Hematopoietic multipotent progenitor cell (in vitro differentiated cells): ENCODE measurements at regions not wholly inside any gene's neighbourhood (a gene's known extent, or its start where the extent isn't known, plus 50 kb on each side); places are given as distances from the start of the nearest gene placed in this dataset.
A peak's percentile ranks its signal among the peaks of the same experiment; 100 is the strongest.
"Not testable (repeated sequence)": the region's sequence is repeated elsewhere in the genome, so short reads cannot be mapped to it uniquely, and the experiment has no call there.

Experiments used
- DNase-seq, 3 donors: peaks; one replicate each; pipeline ENCODE4 v3.0.0-alpha.2; 2011 to 2015; ENCODE audit warnings: low read depth in 2 of 3, low spot score in 2 of 3

GRCh38 chrX:35221391-35221790 lies 278.8 kb downstream of the FAM47B start:
- not testable (repeated sequence) for DNase-seq

- no peak for DNase-seq
Measured at GRCh38 chrX:35244088-35244741, 301.6 kb downstream of the FAM47B start.

DNA sequence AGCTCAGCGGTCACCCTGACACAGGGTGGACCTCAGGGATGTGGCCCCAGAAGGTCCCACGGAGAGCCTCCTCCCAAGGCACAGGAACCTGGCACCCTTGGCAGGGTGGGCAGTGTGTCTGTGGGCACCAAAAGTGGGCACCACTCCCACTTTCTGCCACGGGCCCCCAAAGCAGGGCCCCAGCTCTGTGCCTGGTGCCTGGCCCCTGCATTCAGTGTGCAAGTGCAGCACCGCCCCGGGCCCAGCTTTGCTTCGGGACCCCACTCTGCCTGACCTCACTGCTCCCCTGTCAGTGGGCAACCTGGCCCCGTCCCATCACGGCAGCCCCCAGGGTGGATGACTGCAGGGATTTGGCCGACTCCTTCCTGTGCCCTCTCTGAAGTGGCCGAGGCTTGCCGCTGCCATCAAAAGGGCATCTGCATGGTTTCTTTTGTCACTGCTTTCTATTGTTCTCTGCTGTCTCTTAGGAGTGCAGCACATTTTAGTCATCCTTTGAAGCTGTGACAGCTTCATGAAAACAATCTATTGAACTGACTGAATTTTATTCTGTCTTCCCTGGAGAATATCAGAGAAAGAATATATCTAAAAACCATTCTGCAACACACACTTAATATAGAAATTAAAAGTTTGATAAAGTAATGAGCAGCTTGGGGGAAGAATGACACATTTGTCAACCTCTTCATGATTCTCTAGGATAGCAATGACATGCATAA lies 302.4 kb downstream of the FAM47B start:
- DNase-seq = no peak

DNA sequence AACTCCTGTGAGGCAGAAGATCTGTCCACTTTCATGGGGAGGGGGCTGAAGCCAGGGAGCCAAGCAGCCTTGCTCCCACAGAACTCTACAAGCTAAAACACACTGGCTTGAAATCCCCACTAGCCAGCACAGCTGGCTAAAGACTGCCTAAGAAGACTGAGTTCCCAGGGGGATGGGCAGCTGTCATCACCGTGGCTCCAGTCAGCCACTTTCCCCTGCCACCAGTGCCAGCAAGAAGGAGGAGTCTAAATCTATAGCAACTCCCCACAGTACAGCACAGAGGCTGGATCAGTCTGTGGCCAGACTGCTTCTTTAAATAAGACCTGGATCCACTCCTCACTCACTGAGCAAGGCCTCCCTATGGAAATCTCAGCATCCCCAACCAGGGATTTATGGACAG lies 308.6 kb downstream of the FAM47B start:
- DNase-seq = no peak

DNA sequence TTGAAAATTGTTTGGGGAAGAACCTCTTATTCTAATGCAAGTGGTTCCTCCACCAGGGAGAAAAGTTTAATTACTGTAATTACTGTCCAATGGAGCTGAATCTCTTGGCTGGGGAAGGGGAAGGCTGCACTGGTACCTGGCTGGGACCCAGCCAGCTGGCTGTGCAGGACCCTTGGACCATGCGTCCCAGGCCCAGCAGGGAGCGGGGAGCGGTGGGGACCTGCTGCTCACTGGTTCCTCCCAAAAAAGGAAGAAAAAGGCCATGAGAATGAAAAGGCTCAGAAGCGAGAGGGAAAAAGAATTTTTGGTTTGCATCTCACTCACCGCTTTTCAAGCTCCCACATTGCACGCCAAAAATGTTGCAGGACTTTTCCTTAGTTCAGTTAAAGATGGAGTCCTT lies 333.5 kb downstream of the FAM47B start:
- DNase-seq = no peak

DNA sequence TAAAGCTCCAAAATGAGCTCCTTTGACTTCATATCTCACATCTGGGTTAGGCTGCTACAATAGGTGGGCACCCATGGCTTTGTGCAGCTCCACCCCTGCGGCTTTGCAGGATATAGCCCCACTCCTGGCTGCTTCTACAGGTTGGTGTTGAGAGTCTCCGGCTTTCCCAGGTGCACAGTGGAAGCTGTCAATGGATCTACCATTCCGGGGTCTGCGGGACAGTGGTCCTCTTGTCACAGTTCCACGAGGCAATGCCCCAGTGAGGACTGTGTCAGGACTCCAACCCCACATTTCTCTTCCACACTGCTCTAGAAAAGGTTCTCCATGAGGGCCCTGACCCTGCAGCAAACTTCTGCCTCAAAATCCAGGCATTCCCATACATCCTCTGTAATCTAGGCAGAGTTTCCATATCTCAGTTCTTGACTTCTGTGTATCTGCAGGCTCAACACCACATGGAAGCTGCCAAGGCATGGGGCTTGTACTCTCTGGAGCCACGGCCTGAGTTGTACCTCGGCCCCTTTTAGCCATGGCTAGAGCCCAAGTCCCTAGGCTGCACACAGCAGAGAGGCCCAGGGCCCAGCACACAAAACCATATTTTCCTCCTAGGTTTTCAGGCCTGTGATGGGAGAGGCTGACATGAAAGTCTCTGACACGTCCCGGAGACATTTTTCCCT lies 342.8 kb downstream of the FAM47B start:
- DNase-seq = no peak

- DNase-seq = no peak
Measured at GRCh38 chrX:35288657-35289056, 346.1 kb downstream of the FAM47B start.

- DNase-seq = no peak
Measured at GRCh38 chrX:35289952-35290351, 347.4 kb downstream of the FAM47B start.

DNA sequence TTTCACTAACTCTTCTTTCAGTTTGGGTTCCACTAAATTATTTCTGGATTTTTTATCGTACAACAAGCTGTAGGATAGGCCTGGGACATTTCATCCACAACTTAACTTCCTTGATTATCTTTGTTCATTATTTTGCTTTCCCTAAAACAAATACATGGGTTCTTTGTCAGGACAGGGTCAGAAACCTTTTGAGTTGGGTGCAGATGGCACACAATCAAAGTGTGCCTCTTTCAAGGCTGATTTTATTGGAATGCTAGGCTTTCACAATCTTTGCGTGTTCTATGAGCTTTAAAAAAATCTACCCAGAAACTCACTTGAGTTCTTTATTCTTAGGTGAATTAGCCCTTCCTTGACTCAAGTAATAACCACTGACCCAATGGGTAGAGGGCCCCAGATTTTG lies 348.4 kb downstream of the FAM47B start:
- DNase-seq = no peak

DNA sequence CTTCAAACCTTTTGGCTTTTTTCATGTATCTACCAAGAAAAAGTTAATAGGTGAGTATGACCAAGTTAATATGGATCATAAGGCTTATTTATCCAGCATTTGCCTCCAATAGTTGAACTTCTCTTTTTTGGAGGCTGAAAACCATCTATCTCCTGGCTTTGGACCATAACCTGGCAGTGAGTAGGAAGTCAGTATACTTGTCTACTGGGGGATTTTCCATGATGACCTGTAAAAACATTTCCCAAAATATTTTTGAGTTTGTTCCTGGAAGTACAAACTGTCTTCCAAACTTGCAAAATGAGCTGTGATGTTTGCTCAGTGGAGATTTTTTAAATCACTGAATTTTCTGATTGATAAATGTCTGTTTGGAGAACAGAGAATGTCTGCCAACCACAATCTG lies 349.9 kb downstream of the FAM47B start:
- DNase-seq = no peak

DNA sequence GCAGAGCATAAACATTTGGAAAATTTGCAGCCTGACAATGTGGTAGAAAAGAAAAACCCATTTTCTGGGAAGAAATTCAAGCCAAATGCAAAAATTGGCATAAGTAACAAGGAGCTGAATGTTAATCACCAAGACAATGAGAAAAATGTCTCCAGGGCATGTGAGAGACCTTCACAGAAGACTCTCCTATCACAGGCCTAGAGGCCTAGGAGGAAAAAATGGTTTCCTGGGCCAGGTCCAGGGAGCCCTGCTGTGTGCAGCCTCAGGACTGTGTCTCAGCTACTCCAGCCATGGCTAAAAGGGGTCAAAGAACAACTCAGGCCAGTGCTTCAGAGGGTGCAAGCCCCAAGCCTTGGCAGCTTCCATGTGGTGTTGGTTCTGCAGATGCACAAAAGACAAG lies 362.4 kb downstream of the FAM47B start:
- DNase-seq = not testable (repeated sequence)

DNA sequence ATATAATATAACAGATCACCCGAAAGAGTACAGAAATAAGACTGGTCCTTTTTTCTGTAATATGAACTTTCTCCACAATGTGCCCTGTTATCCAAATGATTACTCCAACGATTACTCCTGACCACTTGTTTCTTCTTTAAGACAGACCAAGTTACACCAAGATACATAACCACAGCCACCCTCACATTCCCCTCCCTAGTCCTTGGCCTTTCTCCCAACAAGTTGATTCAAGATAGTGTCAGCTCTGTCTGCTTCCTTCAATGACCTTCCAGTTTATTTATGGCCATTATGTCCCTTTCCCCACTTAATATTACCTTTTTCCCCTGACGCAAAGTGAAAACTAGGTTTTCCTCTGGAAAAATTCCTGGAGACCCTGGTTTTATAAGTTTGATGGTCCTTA lies 397.2 kb downstream of the FAM47B start:
- DNase-seq = no peak

- no peak for DNase-seq
Measured at GRCh38 chrX:35340465-35340864, 397.9 kb downstream of the FAM47B start.

DNA sequence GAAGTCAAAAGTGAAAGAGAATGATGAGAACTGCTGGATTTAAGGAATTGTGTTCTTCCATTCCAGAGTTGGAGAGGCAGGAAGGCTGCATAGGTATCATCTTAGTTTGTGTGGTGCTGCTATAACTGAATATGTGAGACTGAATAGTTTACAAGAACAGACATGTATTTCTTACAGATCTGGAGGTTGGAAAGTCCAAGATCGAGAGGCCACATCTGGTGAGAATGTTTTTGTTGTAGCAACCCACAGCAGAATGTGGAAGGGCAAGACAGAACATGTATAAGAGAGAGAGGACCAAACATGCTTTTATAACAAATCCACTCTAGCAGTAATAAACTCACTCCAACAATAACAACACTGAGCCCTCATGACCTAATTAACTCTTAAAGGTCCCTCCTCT lies 408.6 kb downstream of the FAM47B start:
- DNase-seq = no peak

DNA sequence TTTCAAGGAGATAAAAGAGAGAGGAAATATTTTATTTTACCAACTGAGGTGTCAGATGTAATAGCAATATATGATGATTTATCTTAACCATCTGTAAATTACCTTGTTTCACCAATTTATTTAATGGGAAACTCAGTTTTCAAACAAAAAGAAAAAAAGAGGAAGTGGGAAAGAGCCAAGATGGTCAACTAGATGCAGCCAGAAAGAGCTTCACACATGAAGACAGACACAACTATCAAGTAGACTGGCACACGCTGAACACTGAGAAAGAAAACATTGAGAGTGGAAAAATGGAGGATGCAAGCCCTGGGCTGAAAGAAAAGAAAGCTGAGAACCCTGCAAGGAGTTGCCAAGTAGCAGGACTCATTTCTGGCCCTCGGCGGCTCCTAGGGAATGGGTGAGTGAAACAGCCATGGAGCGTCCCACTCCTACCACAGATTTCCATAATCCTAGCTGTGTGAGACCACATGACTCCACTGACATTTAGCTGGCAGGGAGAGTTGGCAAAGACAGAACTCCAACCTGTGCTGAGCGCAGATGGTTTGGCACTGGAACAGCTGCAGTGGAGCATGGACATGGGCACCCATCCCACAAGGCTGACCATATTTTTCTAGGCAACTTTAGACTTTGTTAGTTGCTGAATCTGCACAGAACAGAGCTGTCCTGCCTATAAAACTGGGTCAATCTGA lies 409.3 kb downstream of the FAM47B start:
- DNase-seq = no peak

DNA sequence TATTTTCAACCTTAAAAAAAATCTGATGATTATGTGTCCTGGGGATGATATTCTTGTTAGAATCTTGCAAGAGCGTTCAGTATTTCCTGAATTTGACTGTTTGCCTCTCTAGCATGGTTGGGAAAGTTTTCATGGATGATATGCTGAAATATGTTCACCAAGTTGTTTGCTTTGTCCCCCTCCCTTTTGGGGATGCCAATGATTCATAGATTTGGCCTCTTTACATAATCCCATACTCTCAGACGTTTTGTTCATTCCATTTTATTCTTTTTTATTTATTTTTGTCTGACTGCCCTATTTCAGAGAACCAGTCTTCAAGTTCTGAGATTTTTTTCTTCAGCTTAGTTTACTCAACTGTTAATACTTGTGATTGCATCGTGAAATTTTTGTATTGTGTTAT lies 415.1 kb downstream of the FAM47B start:
- DNase-seq = no peak

- DNase-seq = no peak
Measured at GRCh38 chrX:35362866-35363265, 420.3 kb downstream of the FAM47B start.

DNA sequence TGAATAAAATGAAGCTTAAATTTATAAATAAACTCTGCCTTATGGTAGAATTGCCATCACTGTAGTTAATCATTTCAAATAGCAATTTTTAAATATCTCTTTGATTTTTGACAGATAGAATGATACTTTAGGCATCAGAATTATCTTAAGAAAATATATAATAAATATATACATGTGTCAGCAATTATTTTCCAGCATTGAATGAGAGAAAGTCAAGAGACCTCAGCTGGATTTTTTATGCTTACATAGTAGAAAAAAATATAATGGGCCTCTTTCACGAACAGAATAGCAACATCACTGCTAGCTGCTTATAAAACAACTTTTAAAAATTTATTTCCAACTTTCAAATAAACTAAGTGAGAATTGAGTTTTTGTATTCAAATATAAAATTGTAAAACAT lies 424.0 kb upstream of the MAGEB16 start:
- DNase-seq = no peak

GRCh38 chrX:35380808-35381700 lies 417.1 kb upstream of the MAGEB16 start:
- DNase-seq = peak in 2 of 3 donors; percentile 1 to 19

DNA sequence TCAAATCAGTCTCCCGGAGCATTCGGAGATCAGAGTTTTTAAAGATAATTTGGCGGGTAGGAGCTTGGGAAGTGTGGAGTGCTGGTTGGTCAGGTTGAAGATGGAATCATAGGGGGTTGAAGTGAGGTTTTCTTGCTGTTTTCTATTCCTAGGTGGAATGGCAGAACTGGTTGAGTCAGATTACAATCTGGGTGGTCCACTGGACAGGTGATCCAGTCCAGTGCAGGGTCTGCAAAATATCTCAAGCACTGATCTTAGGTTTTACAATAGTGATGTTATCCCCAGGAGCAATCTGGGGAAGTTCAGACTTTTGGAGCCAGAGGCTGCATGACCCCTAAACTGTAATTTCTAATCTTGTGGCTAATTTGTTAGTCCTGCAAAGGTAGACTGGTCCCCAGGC lies 416.4 kb upstream of the MAGEB16 start:
- not testable (repeated sequence) for DNase-seq
